GM18517 (cell line): ENCODE measurements at regions not wholly inside any gene's neighbourhood (a gene's known extent, or its start where the extent isn't known, plus 50 kb on each side); places are given as distances from the start of the nearest gene placed in this dataset.

Source experiments
- ATAC-seq: cut with Tn5 transposase; IDR thresholded peaks from one replicate; pipeline ENCODE4 v1.9.1; 2021; ENCODE audit warnings: mild to moderate bottlenecking, moderate library complexity; ENCODE audit not compliant: unreplicated experiment

- ATAC-seq, result no peak
These were observed 173.8 kb upstream of the TLE3 start for GRCh38 chr15:70271422-70272088.

GRCh38 chr15:70270752-70271111, 173.0 kb upstream of the TLE3 start:
- ATAC-seq, result no peak

DNA sequence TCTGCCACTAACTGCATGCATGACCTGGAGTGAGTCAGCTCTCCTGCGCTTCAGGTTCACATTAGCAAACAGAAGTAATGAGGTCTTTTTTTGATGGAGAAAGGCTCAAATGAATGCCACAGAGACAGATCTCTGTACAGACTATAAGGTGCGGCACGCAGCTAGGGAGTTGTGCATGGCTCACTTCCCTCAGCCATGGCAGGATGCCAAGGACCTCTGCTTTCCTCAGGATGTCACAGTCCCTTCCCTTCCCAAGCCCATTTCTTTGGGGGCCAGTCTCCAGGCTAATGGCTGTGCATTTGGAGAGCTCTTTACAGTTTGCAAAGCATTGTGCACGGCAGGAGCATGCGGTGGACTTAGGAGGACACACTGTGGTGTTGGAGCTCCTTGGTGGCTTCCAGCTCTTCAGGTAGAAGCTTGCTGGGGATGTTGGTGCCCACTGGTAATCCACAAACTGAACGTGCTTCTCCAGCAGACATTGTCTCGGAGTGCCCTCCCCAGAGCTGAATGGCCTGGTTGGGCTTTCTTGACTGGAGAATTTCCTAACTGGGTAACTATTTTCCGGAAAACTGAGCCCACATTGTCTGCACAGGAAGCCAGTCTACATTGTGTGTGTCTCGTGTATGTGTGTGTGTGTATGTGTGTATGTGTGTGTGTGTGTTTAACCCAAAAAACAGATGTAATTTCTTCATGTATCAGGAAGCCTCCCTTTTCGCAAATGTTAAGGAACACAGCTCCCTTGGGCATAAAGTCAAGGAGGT, 172.5 kb upstream of the TLE3 start:
- ATAC-seq, result no peak

DNA sequence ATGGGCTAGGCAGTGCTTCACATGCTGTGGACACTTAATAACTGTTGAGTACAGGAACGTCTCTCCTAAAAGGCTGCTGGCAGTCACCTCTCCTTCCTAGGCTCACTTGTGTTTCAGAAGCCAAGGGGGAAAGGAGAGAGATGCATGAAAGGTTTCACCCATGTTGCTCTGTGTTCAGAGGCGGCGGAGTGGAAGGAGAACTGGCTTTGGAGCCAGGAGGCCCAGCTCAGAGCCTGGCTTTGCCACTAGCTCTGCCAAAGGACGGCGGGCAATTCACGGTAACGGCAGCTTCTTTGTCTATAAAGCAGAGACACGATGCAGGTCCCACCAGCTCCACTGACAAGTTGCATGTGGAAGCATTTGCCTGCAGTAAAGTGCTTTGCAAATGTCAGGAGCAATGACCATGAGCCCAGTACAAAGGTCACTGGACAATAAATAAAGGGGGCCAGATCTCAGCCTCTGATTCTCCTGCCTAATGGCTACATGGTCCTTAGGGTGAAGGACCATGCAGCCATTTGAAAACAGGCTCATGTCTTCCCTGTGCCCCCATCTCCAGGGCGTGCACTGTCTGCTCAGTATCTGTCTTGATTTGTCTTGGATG, 171.7 kb upstream of the TLE3 start:
- no peak for ATAC-seq

DNA sequence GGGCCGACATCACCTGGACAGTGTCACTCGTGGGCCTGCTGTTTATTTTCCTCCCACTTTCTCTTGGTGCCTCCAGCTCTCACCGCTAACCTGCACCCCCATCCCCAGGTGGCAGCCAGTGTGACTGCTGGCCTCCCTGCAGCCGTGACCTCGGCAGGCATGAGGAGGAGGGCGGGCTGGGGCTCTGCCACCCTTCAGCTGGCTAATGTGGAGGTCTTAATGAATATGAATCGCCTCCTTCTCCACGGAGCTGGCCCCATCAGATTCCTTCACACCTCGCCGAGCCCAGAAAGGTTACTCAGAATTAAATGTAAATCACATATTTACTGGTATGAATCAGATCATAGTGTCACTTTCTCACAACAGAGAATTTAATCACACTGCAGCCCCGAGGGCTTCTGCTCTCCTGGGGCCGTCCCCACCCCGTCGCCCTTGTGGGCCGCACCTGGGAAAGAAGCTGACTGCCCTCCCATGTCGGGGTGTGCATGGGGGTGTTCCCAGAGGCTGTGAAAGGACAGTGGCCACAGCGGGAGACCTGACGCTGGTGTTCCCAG, 171.1 kb upstream of the TLE3 start:
- no peak for ATAC-seq

- ATAC-seq, result no peak
These were observed 170.2 kb upstream of the TLE3 start for GRCh38 chr15:70267879-70268278.

GRCh38 chr15:70267306-70267705, 169.6 kb upstream of the TLE3 start:
- ATAC-seq, result no peak

DNA sequence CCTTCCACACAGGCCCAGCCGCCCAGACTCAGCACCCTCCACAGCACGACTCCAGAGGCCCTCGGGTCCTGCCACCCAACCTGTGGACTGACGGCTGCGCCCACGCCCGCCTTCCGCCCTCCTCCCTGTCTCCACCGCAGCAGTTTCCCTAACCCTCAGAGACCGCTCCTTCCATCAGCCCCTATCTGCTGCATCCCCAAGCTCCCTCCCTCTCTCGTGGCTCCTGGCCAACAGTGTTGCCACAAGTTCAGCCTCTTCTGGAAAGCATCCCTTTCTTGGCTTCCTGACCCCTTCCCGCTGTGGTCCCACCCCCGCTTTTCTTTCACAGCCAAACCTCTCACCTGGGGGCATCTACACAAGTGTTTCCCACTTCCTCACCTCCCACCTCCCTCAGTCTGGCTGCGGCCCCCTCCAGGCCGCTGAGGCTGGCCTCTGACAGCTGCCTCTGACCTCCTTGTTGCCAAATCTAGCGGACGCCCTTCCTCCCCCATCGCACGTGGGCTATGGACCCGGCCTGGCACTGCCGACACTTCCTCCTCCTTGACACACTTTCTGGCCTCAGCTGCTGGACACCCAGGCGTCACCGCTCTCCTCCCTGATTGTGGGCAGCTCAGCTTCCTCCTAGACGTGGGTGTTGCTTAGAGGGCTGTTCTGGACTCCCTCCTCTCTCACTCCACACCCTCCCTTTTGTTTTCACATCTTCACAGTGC, 168.8 kb upstream of the TLE3 start:
- no peak for ATAC-seq

- ATAC-seq, result no peak
These were observed 168.3 kb upstream of the TLE3 start for GRCh38 chr15:70265986-70266385.

- ATAC-seq, result no peak
These were observed 167.8 kb upstream of the TLE3 start for GRCh38 chr15:70265466-70265978.

GRCh38 chr15:70264738-70265465, 167.2 kb upstream of the TLE3 start:
- ATAC-seq, result no peak

- no peak for ATAC-seq
These were observed 166.4 kb upstream of the TLE3 start for GRCh38 chr15:70264014-70264582.

- ATAC-seq, result no peak
These were observed 165.0 kb upstream of the TLE3 start for GRCh38 chr15:70262591-70263274.

GRCh38 chr15:70262171-70262570, 164.5 kb upstream of the TLE3 start:
- ATAC-seq, result no peak

DNA sequence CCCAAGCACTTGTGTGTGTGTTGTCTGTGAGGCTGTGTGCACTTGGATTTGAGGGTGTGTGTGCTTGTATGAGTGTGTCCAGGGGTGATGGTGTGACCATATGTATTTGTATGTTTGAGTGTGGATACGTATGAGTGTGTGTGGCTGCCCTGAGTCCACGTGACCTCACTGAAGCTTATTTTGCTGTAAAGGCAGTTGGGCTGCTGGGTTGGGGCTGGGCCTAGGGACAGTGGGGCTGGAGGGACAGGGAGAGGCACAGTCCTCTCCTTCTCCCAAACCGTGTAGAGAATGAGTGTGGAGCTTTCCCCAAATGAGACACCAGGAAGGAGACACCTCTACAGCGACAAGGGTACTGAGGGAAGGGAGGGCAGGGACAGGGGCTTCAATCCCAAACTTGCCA, 163.4 kb upstream of the TLE3 start:
- no peak for ATAC-seq

- no peak for ATAC-seq
These were observed 162.9 kb upstream of the TLE3 start for GRCh38 chr15:70260580-70260979.

- ATAC-seq, result no peak
These were observed 162.2 kb upstream of the TLE3 start for GRCh38 chr15:70259640-70260508.

- ATAC-seq, result no peak
These were observed 161.3 kb upstream of the TLE3 start for GRCh38 chr15:70259028-70259424.
